ENCODE measurements at regions not wholly inside any gene's neighbourhood (a gene's known extent, or its start where the extent isn't known, plus 50 kb on each side); places are given as distances from the start of the nearest gene placed in this dataset.

DNA sequence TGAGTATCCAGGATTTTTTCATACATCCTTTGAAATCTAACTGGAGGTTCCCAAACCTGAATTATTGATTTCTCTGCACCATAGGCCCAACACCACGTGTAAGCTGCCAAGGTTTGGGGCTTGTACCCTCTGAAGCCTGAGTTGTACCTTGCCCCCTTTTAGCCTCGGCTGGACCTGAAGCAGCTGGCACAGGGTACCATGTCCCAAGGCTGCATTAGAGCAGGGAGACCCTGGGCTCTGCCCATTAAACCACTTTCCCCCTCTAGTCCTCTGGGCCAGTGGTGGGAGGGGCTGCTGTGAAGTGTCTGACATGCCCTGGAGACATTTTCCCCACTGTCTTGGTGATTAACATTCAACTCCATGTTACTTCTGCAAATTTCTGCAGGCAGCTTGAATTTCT, 532.9 kb upstream of the NUDT12 start:
- TF ChIP-seq, protein P1, sequence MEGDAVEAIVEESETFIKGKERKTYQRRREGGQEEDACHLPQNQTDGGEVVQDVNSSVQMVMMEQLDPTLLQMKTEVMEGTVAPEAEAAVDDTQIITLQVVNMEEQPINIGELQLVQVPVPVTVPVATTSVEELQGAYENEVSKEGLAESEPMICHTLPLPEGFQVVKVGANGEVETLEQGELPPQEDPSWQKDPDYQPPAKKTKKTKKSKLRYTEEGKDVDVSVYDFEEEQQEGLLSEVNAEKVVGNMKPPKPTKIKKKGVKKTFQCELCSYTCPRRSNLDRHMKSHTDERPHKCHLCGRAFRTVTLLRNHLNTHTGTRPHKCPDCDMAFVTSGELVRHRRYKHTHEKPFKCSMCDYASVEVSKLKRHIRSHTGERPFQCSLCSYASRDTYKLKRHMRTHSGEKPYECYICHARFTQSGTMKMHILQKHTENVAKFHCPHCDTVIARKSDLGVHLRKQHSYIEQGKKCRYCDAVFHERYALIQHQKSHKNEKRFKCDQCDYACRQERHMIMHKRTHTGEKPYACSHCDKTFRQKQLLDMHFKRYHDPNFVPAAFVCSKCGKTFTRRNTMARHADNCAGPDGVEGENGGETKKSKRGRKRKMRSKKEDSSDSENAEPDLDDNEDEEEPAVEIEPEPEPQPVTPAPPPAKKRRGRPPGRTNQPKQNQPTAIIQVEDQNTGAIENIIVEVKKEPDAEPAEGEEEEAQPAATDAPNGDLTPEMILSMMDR (conservative IDR thresholded peaks at IDR 0.05; ENCODE audit: low read depth, low read length): no peak
- TF ChIP-seq MAFK (IDR thresholded peaks at IDR 0.05; ENCODE audit: low read depth, low read length) (no peak), RAD21 (IDR thresholded peaks at IDR 0.05; ENCODE audit: low read length) (no peak), CEBPB (IDR thresholded peaks at IDR 0.05; ENCODE audit: low read depth, low read length) (no peak)
- TF ChIP-seq, protein P2, sequence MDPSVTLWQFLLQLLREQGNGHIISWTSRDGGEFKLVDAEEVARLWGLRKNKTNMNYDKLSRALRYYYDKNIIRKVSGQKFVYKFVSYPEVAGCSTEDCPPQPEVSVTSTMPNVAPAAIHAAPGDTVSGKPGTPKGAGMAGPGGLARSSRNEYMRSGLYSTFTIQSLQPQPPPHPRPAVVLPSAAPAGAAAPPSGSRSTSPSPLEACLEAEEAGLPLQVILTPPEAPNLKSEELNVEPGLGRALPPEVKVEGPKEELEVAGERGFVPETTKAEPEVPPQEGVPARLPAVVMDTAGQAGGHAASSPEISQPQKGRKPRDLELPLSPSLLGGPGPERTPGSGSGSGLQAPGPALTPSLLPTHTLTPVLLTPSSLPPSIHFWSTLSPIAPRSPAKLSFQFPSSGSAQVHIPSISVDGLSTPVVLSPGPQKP (IDR thresholded peaks at IDR 0.05; ENCODE audit: borderline replicate concordance, low read depth, low read length): no peak

Measured in IMR-90 (cell line).